ENCODE measurements at regions not wholly inside any gene's neighbourhood (a gene's known extent, or its start where the extent isn't known, plus 50 kb on each side); places are given as distances from the start of the nearest gene placed in this dataset.

DNA sequence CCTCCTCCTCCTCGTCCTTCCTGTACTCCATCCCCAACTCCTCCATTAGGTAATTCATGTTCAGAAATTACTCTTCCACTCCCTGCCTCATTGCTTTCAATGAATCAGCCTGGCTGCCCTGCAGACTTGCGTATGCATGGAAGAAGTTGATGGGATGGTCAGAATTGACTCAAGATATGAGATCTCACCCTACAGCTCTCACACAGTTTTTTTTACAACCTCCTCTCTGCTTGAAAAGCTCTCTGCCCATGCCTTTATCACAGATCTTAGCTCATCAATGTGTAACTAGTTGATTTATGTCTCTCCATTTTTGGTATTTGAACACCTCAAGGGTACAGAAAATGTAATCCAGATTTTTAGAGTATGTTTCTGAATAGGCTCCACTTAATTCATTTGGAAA, 506.9 kb downstream of the TBC1D4 start:
- TF ChIP-seq, protein P1, sequence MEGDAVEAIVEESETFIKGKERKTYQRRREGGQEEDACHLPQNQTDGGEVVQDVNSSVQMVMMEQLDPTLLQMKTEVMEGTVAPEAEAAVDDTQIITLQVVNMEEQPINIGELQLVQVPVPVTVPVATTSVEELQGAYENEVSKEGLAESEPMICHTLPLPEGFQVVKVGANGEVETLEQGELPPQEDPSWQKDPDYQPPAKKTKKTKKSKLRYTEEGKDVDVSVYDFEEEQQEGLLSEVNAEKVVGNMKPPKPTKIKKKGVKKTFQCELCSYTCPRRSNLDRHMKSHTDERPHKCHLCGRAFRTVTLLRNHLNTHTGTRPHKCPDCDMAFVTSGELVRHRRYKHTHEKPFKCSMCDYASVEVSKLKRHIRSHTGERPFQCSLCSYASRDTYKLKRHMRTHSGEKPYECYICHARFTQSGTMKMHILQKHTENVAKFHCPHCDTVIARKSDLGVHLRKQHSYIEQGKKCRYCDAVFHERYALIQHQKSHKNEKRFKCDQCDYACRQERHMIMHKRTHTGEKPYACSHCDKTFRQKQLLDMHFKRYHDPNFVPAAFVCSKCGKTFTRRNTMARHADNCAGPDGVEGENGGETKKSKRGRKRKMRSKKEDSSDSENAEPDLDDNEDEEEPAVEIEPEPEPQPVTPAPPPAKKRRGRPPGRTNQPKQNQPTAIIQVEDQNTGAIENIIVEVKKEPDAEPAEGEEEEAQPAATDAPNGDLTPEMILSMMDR (IDR thresholded peaks at IDR 0.05; ENCODE audit: low read depth, low read length), result no peak
- TF ChIP-seq POLR2A (IDR thresholded peaks at IDR 0.05; ENCODE audit: extremely low read depth, insufficient read length) (no peak), MYC (IDR thresholded peaks at IDR 0.05; ENCODE audit: low read depth, low read length) (no peak)
- TF ChIP-seq, protein P2, sequence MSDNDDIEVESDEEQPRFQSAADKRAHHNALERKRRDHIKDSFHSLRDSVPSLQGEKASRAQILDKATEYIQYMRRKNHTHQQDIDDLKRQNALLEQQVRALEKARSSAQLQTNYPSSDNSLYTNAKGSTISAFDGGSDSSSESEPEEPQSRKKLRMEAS (IDR thresholded peaks at IDR 0.05; ENCODE audit: low read depth, low read length), result no peak

All from NB4 (cell line).